NB4 (cell line): ENCODE measurements at regions not wholly inside any gene's neighbourhood (a gene's known extent, or its start where the extent isn't known, plus 50 kb on each side); places are given as distances from the start of the nearest gene placed in this dataset.

Source experiments
- DNase-seq: peaks from one replicate; pipeline ENCODE4 v3.0.0; 2010; ENCODE audit warnings: low read depth
- H3K4me3 ChIP-seq: one replicate; pipeline ENCODE4 v1.5.1; 2011; ENCODE audit warnings: mild to moderate bottlenecking, low read depth, low read length, moderate library complexity
- CTCF ChIP-seq: IDR thresholded peaks from one replicate; pipeline ENCODE4 v1.5.1; 2012; ENCODE audit warnings: low read depth, low read length
- MYC ChIP-seq: IDR thresholded peaks from 2 replicates; pipeline ENCODE4 v1.6.1; 2011; ENCODE audit warnings: low read depth, low read length
- POLR2A ChIP-seq: IDR thresholded peaks from 2 replicates; pipeline ENCODE4 v1.6.1; 2011; ENCODE audit warnings: mild to moderate bottlenecking; ENCODE audit not compliant: insufficient read length; ENCODE audit errors: extremely low read depth
- TF ChIP-seq, protein P1 (sequence below): IDR thresholded peaks from 2 replicates; pipeline ENCODE4 v1.6.1; 2011; ENCODE audit warnings: low read depth, low read length

- DNase-seq = no peak
- TF ChIP-seq, protein P1, sequence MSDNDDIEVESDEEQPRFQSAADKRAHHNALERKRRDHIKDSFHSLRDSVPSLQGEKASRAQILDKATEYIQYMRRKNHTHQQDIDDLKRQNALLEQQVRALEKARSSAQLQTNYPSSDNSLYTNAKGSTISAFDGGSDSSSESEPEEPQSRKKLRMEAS = no peak
- no peak for TF ChIP-seq CTCF
- H3K4me3 ChIP-seq = no peak overlapping the region
Observed at GRCh38 chr10:55274367-55274766, 473.3 kb upstream of the PCDH15 start.

- DNase-seq = no peak
- H3K4me3 ChIP-seq = no peak overlapping the region
- TF ChIP-seq CTCF = no peak
- TF ChIP-seq MYC = no peak
- TF ChIP-seq POLR2A = no peak
- TF ChIP-seq, protein P1 = no peak
Observed at GRCh38 chr10:55273946-55274345, 472.9 kb upstream of the PCDH15 start.

DNA sequence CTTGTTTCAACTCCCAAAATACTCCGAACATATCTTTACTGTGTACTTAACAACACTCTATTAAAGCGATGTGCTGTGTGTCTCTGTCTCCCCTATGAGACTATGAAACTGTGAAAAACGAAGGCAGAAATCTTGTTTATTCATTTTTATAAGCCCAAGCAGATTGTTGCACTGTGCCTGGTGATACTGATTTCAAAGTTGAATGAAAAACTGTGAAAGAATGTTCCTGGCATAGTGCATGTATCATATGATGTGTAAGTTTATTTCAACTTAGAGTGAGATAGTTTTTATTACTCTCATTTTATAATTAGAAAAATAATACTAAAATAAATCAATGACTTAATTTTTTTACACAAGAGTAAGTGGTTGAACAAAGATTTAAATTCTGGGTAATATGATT, 471.9 kb upstream of the PCDH15 start:
- no peak for DNase-seq
- TF ChIP-seq, protein P1 = no peak
- no peak for TF ChIP-seq CTCF
- no peak for TF ChIP-seq MYC
- TF ChIP-seq POLR2A = no peak
- H3K4me3 ChIP-seq = no peak overlapping the region

DNA sequence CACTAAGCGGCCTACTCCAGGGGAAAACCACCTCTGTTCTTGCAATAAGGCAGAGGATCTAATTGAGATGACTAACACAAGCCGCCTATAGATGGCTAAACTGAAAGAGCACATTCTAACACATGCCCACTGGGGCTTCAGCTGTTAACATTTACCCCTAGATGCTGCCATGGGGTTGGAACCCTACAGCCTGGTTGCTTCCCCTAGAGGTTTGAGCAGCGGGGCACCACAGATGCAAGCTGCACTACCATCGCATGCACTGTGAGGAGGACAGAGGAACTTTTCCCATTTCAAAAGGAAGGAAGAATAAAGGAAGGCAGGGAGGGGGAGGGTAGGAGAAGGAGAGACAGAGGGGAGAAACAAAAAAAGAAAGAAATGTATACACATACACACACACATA, 465.8 kb upstream of the PCDH15 start:
- DNase-seq = no peak
- H3K4me3 ChIP-seq = no peak overlapping the region
- no peak for TF ChIP-seq POLR2A
- TF ChIP-seq CTCF = no peak
- TF ChIP-seq, protein P1 = no peak
- TF ChIP-seq MYC = no peak

GRCh38 chr10:55263327-55263726, 462.3 kb upstream of the PCDH15 start:
- H3K4me3 ChIP-seq = no peak overlapping the region
- no peak for TF ChIP-seq MYC
- TF ChIP-seq CTCF = no peak
- TF ChIP-seq, protein P1 = no peak
- TF ChIP-seq POLR2A = no peak
- DNase-seq = no peak

DNA sequence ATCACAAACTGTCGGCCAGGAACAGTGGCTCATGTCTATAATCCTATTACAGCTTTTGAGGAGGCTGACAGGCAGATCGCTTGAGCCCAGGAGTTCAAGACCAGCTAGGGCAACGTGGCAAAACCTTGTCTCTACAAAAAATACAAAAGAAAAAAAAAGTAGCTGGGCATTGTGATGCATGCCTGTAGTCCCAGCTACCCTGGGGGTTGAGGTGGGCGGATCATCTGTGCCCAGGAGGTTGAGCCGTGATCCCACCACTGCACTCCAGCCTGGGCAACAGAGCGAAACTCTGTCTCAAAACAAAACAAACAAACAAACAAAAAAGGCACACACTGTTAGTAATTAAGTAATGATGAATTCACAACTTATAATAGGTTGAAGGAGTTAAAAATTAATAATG, 441.5 kb upstream of the PCDH15 start:
- no peak overlapping the region for H3K4me3 ChIP-seq
- no peak for DNase-seq
- TF ChIP-seq, protein P1 = no peak
- TF ChIP-seq MYC (no peak), CTCF (no peak), POLR2A (no peak)
